ENCODE measurements at regions not wholly inside any gene's neighbourhood (a gene's known extent, or its start where the extent isn't known, plus 50 kb on each side); places are given as distances from the start of the nearest gene placed in this dataset.

DNA sequence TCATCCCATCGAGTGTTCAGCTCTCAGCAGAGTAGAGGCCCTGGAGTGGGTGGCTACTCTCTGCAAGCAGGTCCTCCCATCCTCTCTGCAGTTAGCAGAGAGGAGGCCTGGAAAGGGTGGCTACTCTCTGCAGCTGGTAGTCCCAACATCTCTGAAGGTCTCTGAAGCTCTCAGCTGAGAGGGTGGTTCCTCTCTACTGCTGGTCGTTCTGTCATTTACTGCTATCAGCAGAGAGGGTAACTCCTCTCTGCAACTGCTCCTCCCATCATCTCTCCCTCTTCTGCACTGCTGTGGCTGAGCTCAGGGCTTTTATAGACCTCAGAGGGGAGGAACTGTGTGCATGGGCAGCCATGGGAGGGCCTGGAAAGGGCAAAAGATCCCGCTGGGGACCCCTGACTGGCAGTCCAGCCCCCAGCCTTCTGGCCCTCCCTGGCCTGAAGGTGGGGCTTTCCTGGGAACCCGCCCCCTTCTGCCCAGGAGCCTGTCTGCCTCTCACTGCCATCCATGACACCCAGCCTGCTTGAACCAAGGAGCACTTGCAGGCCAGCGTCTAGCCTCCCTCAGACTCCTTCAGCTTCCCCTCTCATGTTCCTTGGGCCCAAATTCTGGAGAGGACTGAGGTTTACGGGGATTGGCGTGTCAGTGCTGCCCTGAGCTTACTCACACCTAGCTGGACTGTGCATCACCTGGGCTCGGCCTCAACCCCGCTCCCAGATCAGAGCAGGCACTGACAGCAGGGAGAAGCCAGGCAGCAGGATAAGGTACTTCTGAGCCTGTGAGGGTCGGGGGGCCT lies 898.3 kb upstream of the NEGR1 start:
- ATAC-seq, result no peak

DNA sequence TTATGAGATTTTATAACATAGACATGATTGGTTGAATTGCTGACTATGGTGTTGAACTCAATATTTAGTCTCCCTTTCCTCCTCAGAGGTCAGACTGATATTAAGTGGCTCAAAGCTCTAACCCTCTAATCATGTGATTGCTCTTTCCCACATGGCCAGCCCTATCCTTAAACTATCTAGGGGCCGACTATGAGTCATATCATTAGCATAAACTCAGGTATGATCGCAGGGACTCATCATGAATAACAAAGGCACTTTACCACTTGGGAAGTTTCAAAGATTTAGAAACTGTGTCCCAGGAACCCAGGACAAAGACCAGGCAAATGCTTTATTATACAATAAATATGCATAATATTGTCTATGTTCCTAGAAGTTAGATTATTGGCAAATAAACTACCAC lies 894.6 kb upstream of the NEGR1 start:
- no peak for TF ChIP-seq GLIS3 (CRISPR knock-in tag; IDR thresholded peaks at IDR 0.05)
- no peak for TF ChIP-seq SNAI2 (CRISPR knock-in tag; IDR thresholded peaks at IDR 0.05)
- TF ChIP-seq, protein P1, sequence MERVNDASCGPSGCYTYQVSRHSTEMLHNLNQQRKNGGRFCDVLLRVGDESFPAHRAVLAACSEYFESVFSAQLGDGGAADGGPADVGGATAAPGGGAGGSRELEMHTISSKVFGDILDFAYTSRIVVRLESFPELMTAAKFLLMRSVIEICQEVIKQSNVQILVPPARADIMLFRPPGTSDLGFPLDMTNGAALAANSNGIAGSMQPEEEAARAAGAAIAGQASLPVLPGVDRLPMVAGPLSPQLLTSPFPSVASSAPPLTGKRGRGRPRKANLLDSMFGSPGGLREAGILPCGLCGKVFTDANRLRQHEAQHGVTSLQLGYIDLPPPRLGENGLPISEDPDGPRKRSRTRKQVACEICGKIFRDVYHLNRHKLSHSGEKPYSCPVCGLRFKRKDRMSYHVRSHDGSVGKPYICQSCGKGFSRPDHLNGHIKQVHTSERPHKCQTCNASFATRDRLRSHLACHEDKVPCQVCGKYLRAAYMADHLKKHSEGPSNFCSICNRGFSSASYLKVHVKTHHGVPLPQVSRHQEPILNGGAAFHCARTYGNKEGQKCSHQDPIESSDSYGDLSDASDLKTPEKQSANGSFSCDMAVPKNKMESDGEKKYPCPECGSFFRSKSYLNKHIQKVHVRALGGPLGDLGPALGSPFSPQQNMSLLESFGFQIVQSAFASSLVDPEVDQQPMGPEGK (CRISPR knock-in tag; IDR thresholded peaks at IDR 0.05; ENCODE audit: borderline replicate concordance), result no peak
- TF ChIP-seq POU6F1 (CRISPR knock-in tag; IDR thresholded peaks at IDR 0.05; ENCODE audit: borderline replicate concordance, low read depth), result no peak
- TF ChIP-seq TOX (CRISPR knock-in tag; IDR thresholded peaks at IDR 0.05; ENCODE audit: borderline replicate concordance), result no peak
- no peak for TF ChIP-seq ZFP3 (CRISPR knock-in tag; IDR thresholded peaks at IDR 0.05)
- no peak for TF ChIP-seq ZNF8 (CRISPR knock-in tag; IDR thresholded peaks at IDR 0.05)
- TF ChIP-seq CSDC2 (CRISPR knock-in tag; IDR thresholded peaks at IDR 0.05), result no peak
- no peak for TF ChIP-seq BACH2 (CRISPR knock-in tag; IDR thresholded peaks at IDR 0.05; ENCODE audit: borderline replicate concordance)
- TF ChIP-seq OSR1 (CRISPR knock-in tag; IDR thresholded peaks at IDR 0.05), result no peak
- no peak for TF ChIP-seq TCF4 (CRISPR knock-in tag; IDR thresholded peaks at IDR 0.05; ENCODE audit: borderline replicate concordance)
- ATAC-seq, result no peak

More for the DNA sequence above, 898.3 kb upstream of the NEGR1 start:
- TF ChIP-seq ZNF70 (CRISPR knock-in tag; IDR thresholded peaks at IDR 0.05), result no peak
- TF ChIP-seq, protein P1 (CRISPR knock-in tag; IDR thresholded peaks at IDR 0.05; ENCODE audit: borderline replicate concordance), result no peak
- TF ChIP-seq TCF4 (CRISPR knock-in tag; IDR thresholded peaks at IDR 0.05; ENCODE audit: borderline replicate concordance), result no peak
- TF ChIP-seq POU6F1 (CRISPR knock-in tag; IDR thresholded peaks at IDR 0.05; ENCODE audit: borderline replicate concordance, low read depth), result no peak
- TF ChIP-seq ARNTL (CRISPR knock-in tag; IDR thresholded peaks at IDR 0.05; ENCODE audit: borderline replicate concordance, low read depth), result no peak
- TF ChIP-seq OSR1 (CRISPR knock-in tag; IDR thresholded peaks at IDR 0.05), result no peak
- TF ChIP-seq, protein P2, sequence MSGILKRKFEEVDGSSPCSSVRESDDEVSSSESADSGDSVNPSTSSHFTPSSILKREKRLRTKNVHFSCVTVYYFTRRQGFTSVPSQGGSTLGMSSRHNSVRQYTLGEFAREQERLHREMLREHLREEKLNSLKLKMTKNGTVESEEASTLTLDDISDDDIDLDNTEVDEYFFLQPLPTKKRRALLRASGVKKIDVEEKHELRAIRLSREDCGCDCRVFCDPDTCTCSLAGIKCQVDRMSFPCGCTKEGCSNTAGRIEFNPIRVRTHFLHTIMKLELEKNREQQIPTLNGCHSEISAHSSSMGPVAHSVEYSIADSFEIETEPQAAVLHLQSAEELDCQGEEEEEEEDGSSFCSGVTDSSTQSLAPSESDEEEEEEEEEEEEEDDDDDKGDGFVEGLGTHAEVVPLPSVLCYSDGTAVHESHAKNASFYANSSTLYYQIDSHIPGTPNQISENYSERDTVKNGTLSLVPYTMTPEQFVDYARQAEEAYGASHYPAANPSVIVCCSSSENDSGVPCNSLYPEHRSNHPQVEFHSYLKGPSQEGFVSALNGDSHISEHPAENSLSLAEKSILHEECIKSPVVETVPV (CRISPR knock-in tag; IDR thresholded peaks at IDR 0.05), result no peak
- TF ChIP-seq ZNF8 (CRISPR knock-in tag; IDR thresholded peaks at IDR 0.05), result no peak
- no peak for TF ChIP-seq ZNF565 (CRISPR knock-in tag; conservative IDR thresholded peaks at IDR 0.05; ENCODE audit: low read depth)
- no peak for TF ChIP-seq GLIS3 (CRISPR knock-in tag; IDR thresholded peaks at IDR 0.05)
- TF ChIP-seq TOX (CRISPR knock-in tag; IDR thresholded peaks at IDR 0.05; ENCODE audit: borderline replicate concordance), result no peak
- no peak for TF ChIP-seq ZC3H10 (CRISPR knock-in tag; IDR thresholded peaks at IDR 0.05)
- TF ChIP-seq ZFP30 (CRISPR knock-in tag; IDR thresholded peaks at IDR 0.05), result no peak
- TF ChIP-seq ZFP3 (CRISPR knock-in tag; IDR thresholded peaks at IDR 0.05), result no peak
- TF ChIP-seq, protein P3, sequence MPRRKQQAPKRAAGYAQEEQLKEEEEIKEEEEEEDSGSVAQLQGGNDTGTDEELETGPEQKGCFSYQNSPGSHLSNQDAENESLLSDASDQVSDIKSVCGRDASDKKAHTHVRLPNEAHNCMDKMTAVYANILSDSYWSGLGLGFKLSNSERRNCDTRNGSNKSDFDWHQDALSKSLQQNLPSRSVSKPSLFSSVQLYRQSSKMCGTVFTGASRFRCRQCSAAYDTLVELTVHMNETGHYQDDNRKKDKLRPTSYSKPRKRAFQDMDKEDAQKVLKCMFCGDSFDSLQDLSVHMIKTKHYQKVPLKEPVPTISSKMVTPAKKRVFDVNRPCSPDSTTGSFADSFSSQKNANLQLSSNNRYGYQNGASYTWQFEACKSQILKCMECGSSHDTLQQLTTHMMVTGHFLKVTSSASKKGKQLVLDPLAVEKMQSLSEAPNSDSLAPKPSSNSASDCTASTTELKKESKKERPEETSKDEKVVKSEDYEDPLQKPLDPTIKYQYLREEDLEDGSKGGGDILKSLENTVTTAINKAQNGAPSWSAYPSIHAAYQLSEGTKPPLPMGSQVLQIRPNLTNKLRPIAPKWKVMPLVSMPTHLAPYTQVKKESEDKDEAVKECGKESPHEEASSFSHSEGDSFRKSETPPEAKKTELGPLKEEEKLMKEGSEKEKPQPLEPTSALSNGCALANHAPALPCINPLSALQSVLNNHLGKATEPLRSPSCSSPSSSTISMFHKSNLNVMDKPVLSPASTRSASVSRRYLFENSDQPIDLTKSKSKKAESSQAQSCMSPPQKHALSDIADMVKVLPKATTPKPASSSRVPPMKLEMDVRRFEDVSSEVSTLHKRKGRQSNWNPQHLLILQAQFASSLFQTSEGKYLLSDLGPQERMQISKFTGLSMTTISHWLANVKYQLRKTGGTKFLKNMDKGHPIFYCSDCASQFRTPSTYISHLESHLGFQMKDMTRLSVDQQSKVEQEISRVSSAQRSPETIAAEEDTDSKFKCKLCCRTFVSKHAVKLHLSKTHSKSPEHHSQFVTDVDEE (CRISPR knock-in tag; IDR thresholded peaks at IDR 0.05), result no peak
- TF ChIP-seq SNAI2 (CRISPR knock-in tag; IDR thresholded peaks at IDR 0.05), result no peak
